ENCODE measurements at regions not wholly inside any gene's neighbourhood (a gene's known extent, or its start where the extent isn't known, plus 50 kb on each side); places are given as distances from the start of the nearest gene placed in this dataset.
"Not testable (repeated sequence)": the region's sequence is repeated elsewhere in the genome, so short reads cannot be mapped to it uniquely, and the experiment has no call there.

DNA sequence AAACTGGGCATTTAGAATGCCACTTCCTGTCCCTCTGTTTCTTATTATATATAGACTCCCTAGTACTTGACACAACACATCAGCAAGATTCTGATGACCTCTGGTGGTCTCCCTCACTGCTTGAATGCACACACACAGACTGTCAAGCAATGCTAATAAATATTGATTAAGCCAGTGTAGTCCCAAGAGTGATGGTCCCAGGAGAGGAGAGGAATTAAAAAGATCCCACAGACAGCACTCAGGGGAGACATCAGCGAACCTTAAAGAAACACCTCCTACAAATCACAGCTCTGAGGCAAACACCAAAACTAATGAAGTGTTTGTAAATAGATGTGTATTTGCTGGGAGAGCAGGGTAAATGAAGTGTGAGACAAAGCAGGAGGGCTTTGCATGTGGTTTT lies 1291.2 kb downstream of the XPNPEP1 start:
- DNase-seq, result no peak

DNA sequence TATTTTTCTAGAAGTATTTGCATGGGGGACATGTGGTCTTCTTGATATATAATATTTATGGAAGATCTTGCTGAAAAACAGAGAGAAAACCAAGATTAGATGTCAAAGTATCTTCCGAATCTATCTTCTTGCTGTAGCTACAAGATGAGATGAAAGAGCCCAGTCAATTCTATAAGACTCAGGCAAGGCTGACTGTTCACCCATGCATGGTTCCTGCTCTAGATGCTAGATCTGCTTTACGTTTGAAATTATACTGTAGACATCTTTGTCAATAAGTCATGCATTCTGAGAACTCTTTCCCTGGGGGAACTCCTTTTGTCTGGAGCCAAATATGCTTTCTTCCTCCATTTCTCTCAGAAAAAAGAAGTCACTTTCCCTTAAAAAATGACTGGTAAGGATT lies 1292.0 kb downstream of the XPNPEP1 start:
- DNase-seq, result no peak

DNA sequence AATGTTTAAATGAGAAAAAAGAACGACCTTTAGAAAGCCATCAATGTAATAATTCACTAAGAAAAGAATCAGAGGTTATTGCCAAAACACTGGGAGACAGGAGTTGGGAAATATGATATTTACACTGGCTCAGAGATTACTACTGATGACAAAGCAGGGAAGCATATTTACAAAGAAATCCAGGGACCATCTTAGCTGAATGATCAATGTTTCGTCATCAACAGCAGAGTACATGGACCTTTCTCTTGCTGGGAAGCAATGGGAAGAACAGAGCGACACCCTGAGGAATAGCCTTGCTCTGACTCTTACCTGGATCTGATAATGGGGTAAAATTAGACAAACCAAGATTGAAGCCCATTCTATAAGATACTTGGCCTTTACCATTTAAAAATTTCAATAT lies 1293.5 kb downstream of the XPNPEP1 start:
- DNase-seq, result no peak

DNA sequence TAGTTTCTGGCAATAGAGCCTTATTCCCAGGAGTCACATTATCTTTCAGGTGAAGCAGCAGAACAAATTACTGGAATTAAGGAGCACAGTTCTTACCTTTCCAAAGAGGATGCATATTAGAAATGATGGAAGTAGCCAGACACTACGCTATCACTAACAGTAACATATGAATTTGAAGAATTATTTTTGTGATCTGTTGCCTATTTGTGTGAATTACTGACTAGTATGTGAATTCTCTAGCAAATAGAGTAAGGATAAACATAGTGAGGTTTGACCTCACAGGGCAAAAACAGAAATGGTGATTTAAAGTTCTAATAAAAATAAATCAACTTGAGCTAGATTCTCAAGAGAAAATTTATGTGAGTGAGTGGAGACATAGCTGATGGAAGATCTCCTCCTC lies 1299.3 kb downstream of the XPNPEP1 start:
- DNase-seq, result no peak

DNA sequence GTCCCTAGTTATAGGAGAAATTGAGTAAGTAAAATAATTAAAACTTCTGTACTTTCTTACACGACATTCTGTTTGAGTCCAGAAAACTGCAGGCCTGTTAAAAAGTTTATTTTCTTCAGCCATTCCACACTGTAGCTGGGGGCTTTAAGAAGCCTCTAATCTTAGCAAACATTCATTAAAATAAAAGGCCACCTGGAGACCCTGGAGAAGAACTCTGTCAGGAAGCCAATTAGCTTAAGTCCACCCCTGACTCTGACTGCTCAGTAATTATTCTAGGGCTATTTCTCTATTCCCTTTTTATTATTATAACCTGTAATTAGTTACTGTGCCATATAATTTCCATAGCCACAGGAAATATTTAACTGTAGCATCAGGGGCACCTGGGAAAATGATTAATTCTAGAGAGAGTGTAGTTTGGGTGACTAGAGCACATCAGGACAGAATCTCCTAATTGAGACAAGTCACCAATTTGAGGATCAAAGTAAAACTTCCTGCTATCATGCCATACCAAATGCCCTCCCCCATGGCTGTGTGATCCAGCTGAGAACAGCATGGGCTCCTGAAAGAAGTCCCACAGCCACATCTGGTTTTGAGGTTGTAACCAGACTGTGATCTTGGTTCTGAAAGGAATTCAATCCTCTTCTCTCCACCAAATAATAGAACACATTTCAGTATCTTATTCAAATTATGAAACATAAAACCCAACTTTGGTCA lies 1302.3 kb downstream of the XPNPEP1 start:
- DNase-seq, result no peak

DNA sequence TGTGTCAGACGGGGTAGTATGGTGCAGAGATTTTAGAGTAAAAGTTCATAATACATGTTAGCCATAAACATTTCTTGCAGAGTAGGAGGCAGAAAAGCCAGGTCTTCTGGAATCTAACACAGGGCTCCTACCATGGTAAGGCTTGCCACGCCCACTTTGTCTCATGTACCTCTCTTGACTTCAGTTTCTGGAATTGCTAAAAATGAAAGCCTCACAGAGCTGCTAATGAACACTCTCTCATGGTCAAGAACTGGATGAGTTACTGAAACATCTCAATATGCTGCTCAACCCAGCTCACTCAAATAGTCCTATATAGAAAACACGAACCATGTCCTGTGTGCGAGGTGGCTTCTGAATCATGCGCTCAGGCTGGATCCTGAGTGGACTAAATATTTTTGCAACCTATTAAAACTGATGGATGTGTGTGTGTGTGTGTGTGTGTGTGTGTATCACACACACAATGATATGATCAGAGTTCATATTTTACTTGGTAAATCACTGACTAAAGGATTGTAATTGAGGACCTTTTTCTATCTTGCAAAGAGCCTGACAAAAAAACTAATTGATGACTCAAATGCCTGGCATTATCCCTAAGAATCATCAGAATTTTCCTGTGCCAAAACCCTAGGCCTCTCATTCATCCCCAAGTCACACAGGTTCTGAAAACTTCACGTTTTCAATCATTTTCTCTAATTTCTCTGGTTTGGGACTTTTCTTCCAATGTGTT lies 1306.6 kb downstream of the XPNPEP1 start:
- no peak for DNase-seq

DNA sequence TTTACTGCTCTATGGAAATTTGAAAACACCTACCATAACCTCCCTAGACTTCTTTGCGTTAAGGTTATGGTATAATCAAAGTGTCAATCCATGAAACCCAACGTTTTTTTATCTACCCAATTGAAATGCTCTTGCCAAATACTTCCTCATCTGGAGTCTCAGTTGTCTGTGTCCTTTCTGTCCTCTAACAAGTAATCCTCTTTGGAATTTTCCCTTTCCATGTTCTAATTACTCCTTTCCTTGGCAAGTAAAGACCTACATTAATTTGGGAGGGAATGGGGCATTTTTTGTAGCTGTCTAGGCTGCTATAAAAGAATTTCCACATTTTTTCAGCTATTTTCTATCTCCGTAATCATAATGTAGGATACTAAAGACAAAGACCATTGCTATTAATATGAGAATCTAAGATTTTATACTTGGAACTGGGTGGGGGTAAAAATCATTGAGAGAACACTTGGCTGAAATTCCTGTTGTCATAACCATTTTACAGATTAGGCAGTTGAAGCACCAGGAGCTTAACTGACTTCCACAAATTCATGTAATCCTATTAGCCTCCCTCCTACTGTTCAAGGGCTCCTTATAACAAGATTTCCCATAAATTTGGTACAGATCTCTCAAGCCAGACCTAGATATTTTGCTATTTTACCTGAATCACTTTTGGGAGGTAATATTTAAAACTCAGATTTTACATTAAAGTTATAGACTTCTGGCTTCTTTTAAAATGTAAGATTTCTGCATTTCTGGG lies 1307.6 kb downstream of the XPNPEP1 start:
- no peak for DNase-seq

DNA sequence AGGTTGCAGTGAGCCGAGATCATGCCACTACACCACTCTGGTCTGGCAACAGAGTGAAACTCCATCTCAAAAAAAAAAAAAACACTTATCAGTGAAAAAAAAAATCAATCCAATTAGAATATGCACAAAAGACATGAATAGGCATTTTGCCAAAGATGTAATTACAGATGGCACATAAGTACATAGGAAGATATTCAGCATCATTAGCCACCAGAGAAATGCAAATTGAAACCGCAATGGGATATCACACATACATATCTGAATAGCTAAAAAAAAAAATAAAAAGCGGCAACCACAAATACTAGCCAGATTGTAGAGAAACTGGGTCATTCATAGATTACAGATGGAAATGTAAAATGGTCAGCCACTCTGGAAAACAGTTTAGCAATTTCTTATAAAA lies 1310.8 kb downstream of the XPNPEP1 start:
- no peak for DNase-seq

DNA sequence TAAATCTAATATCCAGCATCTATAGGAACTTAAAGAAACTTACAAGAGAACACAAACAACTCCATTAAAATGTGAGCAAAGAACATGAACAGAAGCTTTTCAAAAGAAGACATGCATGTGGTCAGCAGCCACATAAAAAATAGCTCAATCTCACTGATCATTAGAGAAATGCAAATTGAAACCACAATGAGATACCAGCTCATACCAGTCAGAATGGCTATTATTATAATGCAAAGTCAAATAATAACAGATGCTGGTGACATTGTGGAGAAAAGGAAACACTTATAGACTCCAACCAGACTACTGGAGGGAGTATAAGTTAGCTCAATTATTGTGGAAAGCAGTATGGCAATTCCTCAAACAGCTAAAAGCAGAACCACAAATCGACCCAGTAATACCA lies 1314.5 kb downstream of the XPNPEP1 start:
- no peak for DNase-seq

DNA sequence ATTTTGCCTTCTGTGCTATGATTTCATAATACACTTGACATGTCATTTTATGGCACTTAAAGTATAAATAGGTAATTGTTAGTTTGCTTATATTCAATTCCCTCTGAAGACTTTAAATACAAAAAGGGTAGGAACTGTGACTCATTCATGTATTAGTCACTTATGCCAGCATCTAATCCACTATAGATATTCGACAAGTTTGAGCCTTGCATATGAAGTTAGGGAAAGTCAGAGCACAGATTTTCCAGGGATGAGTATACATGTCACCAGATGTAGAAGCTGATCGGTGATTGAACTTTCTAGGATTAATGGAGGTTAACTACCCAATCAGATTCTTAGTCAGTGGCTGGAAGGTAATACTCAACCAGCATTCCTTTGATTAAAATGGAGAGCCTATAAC lies 1321.5 kb downstream of the XPNPEP1 start:
- no peak for DNase-seq

DNA sequence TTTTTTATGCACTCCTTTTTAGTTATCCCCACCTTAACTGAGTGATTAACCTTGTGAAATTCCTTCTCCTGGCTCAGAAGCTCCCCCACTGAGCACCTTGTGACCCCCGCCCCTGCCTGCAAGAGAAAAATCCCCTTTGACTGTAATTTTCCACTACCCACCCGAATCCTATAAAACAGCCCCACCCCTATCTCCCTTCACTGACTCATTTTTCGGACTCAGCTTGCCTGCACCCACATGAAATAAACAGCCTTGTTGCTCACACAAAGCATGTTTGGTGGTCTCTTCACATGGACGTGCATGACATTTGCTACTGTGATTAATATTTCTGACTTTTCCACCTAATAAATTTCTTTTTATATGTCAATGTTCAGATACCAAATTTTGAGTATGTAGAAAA lies 1322.8 kb downstream of the XPNPEP1 start:
- not testable (repeated sequence) for DNase-seq

DNA sequence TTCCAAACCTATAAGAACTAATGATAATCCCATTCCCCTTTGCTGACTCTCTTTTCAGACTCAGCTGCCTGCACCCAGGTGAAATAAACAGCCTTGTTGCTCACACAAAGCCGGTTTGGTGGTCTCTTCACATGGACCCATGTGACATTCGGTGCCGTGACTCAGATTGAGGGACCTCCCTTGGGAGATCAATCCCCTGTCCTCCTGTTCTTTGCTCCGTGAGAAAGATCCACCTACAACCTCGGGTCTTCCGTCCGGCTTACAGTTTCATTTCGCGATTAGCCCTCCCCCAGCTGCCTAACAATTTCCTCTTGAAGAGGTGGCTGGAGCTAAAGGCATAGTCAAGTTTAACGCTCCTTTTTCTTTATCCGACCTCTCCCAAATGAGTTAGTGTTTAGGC lies 1324.0 kb downstream of the XPNPEP1 start:
- not testable (repeated sequence) for DNase-seq

DNA sequence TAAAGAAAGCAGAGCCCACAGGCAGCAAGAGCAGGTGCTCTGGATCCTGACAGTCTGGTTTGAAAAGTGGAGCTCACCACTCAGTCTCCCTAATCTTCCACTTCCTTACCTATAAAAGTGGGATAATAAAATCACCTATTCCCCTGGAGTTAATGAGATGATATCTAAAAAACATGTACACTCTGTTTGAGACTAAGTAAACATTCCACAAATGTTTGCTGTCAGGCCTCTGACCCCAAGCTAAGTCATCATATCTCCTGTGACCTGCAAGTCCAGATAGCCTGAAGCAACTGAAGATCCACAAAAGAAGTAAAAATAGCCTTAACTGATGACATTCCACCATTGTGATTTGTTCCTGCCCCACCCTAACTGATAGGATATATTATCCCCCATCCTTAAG lies 1324.5 kb downstream of the XPNPEP1 start:
- DNase-seq, result no peak

DNA sequence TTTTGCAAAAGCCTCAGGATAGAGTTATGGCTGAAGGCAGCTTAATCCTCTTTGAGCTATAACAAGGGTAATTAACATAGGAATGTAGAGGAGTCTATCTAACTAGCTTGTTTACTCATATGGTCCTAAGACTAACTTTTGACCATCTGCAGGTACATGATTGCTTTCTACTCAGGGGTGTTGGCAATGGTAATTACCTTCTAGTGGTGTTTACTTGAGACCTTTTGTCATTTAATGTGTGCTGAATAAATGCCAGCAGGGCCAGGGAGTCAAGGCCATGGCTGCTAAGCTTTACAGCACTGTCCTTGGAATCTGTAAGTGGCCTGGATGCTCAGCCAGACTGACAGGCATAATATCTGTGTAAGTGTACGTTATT lies 1325.0 kb downstream of the XPNPEP1 start:
- no peak for DNase-seq

DNA sequence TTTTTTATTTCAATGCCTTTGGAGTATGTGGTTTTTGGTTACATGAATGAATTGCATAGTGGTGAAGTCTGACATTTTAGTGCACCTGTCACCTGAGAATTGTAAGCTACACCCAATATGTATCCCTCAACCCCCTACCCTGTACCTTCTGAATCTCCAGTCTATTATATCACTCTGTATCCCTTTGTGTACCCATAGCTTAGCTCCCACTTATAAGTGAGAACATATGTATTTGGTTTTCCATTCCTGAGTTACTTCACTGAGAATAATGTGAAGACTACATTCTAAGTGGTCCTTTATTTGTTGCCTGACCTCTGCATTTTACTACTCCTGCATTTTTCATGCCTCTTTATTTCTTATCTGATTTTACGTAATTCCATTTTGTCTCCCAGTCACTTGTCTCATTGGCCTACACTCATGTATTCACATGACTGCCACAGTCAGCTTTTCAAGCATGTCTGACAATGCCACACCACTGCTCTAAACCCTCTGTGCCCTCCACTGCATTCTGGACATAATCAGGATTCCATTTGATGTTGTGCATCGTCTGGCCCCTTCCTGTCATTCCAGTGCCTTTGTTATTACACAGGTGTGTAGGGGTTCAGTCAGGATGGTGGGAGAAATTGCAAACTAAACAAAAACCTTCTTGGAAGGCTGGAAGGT lies 1325.5 kb downstream of the XPNPEP1 start:
- DNase-seq, result no peak

DNA sequence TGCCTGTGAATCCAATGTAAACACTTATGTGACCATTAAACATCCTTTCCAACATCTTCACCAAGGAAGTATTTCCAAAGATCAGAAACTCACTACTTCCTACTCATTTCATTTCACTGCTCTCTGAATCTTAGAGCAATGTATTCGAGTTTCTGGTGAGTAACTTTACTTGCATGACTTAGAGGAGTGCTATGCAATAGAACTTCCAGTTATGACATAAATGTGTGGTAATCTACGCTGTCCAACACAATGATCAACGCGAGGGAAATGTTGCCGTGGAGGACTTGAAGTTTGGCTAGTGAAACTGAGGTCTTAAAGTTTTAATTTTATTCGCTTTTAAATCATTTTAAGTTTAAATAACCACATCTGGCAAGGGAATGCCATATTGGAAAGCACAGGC lies 1326.3 kb downstream of the XPNPEP1 start:
- DNase-seq, result no peak

DNA sequence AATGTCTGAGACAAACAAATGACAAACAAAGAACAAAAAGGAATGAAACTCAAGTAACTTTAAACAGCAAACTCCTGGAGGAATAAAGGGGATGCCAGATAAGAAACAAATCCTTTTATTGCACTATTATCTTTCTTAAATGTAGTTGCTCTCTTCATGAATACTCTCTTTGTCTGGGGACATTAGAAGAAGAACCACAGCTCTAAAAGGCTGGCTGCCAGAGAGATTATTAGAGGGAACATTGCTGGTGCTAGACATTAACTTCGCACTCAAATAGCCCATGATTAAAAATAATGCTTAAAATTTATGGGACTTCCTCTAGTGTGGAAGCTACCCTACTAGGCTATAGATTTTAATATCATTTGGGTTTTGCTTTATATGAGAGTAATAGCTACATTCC lies 1330.4 kb downstream of the XPNPEP1 start:
- no peak for DNase-seq

DNA sequence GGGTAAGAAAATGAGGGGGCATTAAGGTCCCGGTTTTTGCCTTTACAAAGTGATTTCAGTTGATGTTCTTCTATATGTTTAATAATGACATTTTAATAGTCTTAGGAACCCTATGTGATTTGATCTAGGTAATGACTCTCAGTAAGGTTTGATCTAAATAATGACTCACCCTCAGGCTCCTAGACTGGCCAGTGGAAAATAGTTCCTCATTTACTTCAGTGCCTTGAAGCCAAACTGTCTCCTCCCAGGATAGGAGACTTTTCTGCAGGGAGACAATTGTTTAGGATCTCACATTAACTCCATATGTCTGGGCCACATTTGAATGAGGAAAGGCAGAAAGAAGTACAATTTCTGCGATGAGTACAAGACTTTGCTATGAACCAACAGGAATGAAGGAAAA lies 1331.9 kb downstream of the XPNPEP1 start:
- DNase-seq, result no peak

DNA sequence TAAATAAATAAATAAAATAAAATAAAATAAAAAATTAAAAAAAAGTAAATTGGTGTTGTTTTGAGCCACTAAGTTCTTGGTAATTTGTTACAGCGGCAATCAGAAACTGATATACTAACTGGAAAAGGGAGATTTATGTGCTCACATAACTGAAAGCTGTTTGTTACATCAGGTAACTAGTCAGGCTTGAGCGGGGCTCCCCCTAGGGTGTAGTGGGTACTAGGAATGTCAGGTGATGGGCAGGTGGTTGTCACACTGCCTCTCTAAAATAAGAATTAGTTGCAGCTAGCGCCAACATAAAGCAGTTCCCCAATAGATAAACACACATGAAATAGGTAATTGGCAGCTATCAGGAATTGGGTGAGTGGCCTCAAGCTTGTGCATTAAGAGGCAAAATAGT lies 1336.9 kb downstream of the XPNPEP1 start:
- DNase-seq, result no peak

DNA sequence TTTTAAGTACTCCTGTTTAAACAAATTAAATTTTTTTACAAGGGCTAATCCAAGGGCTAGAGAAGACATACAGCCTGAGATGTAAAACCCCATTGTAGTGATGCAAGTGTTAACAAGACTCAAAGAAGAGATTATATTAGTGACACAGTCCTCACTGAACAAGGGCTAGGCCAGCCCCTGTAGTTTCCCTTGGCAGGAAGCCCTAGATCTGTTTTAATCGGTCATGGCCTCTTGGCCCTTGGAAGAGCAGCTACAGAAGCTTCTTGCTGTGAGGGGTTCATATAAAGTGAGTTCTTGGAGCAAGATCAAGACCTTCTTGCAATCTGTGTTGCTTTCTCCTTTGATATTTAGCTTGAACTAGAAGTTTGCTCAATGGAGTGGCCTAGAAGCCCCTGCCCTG lies 1339.4 kb downstream of the XPNPEP1 start:
- no peak for DNase-seq

DNA sequence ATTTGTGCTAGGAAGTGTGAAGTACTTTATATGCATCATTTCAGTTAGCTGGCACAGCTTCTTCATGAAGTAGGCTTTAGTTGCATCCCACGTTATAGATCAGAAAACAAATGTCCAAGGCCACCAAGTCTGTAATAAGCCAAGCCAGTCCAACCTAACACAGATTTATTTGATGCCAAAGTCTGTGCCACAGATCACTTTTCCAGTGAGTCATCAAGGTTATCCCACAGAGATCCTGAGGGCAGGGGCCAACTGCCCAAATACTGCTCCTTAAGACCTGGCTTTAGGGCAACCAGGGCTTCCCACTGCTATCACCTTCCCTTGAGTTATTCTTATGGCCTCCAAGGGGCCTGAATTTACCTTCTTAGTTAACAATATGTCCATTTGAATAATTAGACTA lies 1340.4 kb downstream of the XPNPEP1 start:
- DNase-seq, result no peak

DNA sequence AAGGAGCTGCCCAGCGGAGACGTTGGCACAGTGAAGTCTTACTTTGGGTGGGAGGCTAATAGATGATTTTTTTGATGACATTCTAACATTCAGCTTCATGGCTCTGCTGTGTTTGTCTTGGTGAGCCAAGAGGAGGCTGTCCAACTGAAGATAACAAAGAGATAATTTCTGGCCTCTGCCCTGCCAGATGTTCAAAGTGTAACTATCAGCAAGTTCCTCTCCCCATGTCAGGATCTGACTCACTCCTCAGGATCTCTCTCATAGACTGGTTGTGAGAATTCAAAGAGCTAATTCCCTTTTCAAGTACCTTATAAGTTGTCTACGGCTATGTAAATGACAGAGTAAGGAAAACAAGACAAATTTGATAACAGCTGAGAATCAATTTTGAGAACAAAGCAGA lies 1340.9 kb downstream of the XPNPEP1 start:
- no peak for DNase-seq

DNA sequence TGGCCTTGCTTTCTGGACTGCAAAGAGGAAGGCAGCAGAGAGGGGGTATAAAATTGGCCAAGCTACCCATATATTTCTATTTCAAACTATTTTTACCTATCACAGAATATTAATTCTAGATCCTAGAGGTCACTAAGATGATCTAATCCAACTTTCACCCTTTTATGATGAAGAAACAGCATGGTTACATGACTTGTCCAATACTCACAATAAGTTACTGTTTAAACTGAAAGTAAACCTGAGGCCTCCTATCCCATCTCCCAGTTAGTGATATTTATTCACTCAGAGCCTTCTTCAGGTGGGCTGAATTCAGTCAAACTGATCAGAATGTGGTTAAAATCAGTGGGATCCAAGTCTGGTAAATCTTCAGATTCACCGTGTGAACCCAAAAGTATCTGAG lies 1345.1 kb downstream of the XPNPEP1 start:
- no peak for DNase-seq

DNA sequence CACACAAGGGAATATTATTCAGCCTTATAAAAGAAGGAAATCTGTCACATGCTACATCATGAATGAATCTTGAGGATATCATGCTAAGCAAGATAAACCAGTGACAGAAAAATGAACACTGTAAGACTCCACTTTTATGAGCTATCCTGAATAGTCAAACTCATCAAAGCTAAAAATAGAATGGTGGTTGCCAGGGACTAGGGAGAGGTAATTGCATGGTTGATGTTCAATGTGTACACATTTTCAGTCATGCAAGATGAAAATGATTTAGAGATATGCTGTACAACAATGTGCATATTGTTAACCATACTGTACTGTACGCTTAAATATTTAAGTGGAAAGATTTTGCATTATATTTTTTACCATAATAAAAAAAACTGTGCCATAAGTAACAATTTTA lies 1349.1 kb downstream of the XPNPEP1 start:
- DNase-seq, result no peak

All from NCI-H1930 (cell line).